ENCODE measurements at regions not wholly inside any gene's neighbourhood (a gene's known extent, or its start where the extent isn't known, plus 50 kb on each side); places are given as distances from the start of the nearest gene placed in this dataset.

DNA sequence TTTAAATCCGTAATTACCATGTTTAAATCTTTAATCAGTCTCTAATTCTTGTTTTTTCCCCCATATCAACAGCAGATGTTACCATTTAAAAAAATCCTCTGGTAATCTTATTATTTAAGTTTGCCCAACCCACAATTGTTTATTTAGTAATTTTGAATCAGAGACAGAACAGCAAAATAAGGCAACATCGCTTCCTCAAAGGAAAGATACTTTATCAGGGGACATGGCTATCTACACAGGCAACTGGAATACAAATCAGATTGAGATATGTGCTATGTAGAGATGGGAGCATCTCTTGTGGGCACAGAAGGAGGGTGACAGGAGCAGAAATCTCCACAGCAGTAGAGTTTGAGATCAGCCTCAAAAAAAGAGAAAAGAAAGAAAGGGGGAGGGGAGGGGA, 674.4 kb downstream of the SEMA5A start:
- Mint-ChIP-seq H3K36me3 (no peaks in the 10 kb centered on the region), H3K4me3 (no peak overlapping the region), H3K4me1 (no peaks in the 10 kb centered on the region), H3K9me3 (no peaks in the 10 kb centered on the region), H3K27me3 (ENCODE audit: low read depth) (peaks cover 58% of the 10 kb centered on the region), H3K27ac (no peak overlapping the region)
- TF ChIP-seq, protein P1, sequence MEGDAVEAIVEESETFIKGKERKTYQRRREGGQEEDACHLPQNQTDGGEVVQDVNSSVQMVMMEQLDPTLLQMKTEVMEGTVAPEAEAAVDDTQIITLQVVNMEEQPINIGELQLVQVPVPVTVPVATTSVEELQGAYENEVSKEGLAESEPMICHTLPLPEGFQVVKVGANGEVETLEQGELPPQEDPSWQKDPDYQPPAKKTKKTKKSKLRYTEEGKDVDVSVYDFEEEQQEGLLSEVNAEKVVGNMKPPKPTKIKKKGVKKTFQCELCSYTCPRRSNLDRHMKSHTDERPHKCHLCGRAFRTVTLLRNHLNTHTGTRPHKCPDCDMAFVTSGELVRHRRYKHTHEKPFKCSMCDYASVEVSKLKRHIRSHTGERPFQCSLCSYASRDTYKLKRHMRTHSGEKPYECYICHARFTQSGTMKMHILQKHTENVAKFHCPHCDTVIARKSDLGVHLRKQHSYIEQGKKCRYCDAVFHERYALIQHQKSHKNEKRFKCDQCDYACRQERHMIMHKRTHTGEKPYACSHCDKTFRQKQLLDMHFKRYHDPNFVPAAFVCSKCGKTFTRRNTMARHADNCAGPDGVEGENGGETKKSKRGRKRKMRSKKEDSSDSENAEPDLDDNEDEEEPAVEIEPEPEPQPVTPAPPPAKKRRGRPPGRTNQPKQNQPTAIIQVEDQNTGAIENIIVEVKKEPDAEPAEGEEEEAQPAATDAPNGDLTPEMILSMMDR (IDR thresholded peaks at IDR 0.05; ENCODE audit: unreplicated experiment) = no peak
- DNase-seq (ENCODE audit: low spot score in 2 of 2, unreplicated experiment in 2 of 2) = no peak

DNA sequence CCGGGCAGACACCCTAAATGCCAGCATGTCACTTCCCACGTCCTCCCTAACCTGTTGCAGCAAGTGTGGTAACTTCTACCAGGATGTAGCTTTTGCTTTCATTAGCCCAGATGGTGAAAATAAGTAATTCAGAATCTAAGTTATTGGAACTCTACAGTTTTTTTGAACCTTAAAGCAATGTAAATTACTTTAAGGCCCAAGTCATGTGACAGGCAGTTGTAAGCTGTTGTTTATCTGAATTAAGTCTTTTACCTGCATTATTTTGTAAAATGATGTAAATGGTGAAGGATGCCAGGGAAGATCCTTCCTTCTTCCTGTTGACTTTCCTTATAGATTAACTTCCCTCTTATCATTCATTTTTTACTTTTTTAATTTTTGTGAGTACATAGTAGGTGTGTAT, 670.2 kb downstream of the SEMA5A start:
- peaks cover 44% of the 10 kb centered on the region for H3K27me3 Mint-ChIP-seq (ENCODE audit: low read depth)

DNA sequence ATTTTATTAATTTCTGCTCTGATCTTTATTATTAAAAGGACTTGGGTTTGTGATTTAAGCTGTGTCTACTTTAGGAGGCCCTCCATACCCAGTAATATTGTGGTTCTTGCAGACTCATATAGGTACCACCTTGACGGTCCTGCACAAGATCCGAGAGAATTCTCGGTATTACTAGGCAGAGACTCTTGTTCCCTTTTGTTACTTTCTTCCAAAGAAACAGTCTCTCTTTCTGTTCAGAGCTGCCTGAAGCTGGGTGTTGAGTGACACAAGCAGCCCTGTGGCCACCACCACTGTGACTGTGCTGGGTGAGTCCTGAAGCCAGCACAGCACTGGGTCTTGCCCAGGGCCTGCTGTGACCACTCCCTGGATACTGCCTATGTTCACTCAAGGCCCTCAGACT, 666.6 kb downstream of the SEMA5A start:
- no peak for DNase-seq (ENCODE audit: low spot score in 2 of 2, unreplicated experiment in 2 of 2)
- Mint-ChIP-seq H3K27me3 (ENCODE audit: low read depth) (peaks cover 37% of the 10 kb centered on the region), H3K9me3 (peaks cover 8% of the 10 kb centered on the region), H3K36me3 (no peaks in the 10 kb centered on the region), H3K4me3 (no peak overlapping the region), H3K4me1 (no peaks in the 10 kb centered on the region), H3K27ac (no peak overlapping the region)
- TF ChIP-seq, protein P1 (IDR thresholded peaks at IDR 0.05; ENCODE audit: unreplicated experiment) = no peak

More for the DNA sequence above, 670.2 kb downstream of the SEMA5A start:
- TF ChIP-seq, protein P1 (IDR thresholded peaks at IDR 0.05; ENCODE audit: unreplicated experiment) = no peak
- H3K36me3 Mint-ChIP-seq = no peaks in the 10 kb centered on the region
- H3K4me1 Mint-ChIP-seq = no peaks in the 10 kb centered on the region
- H3K27ac Mint-ChIP-seq = no peak overlapping the region
- no peak overlapping the region for H3K4me3 Mint-ChIP-seq
- H3K9me3 Mint-ChIP-seq = peaks cover 8% of the 10 kb centered on the region
- no peak for DNase-seq (ENCODE audit: low spot score in 2 of 2, unreplicated experiment in 2 of 2)

DNA sequence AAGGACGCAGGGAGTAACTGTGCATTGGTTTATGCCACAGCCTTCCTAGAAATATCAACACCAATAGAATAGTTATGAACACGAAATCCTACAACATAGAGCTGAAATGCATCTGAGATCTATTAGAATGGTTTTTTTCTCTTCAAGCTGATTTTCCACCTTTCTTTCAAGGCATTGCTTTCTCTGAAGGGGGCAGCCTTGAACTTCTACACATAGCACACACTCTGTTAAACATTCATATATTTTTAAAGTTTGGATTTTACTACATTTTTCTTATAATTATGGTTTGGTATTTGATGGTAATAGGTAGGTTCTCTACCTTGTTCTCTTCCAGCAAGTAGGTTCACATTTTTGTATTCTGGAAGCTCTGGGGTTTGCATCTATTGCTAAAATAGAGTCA, 661.8 kb downstream of the SEMA5A start:
- Mint-ChIP-seq H3K4me1 (no peaks in the 10 kb centered on the region), H3K27me3 (ENCODE audit: low read depth) (peaks cover 26% of the 10 kb centered on the region), H3K27ac (no peak overlapping the region), H3K9me3 (peaks cover 8% of the 10 kb centered on the region), H3K4me3 (no peak overlapping the region), H3K36me3 (no peaks in the 10 kb centered on the region)
- DNase-seq (ENCODE audit: low spot score in 2 of 2, unreplicated experiment in 2 of 2) = no peak
- TF ChIP-seq, protein P1 (IDR thresholded peaks at IDR 0.05; ENCODE audit: unreplicated experiment) = no peak

DNA sequence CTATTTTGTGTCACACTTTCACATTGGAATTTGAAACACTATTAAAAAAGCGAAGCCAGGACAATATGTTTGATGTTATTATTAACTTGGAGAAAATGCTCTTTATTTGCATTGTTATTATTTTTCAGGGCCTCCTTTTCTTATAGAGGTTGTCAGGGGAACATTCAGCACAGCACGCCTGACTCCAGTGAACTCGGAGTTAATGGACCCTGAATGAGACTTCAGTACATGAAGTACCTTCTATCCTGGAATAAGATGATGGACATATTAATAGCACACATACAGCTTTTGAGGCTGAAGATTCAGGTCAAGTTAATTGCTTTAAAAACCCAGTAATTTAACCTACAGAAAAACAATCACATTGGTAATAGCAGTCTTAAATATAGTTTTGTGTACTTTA, 652.9 kb downstream of the SEMA5A start:
- H3K4me1 Mint-ChIP-seq = no peaks in the 10 kb centered on the region
- no peak overlapping the region for H3K27ac Mint-ChIP-seq
- TF ChIP-seq, protein P1 (IDR thresholded peaks at IDR 0.05; ENCODE audit: unreplicated experiment) = no peak
- peaks cover 5% of the 10 kb centered on the region for H3K9me3 Mint-ChIP-seq
- H3K4me3 Mint-ChIP-seq = no peak overlapping the region
- no peak for DNase-seq (ENCODE audit: low spot score in 2 of 2, unreplicated experiment in 2 of 2)
- H3K36me3 Mint-ChIP-seq = no peaks in the 10 kb centered on the region
- peaks cover 70% of the 10 kb centered on the region for H3K27me3 Mint-ChIP-seq (ENCODE audit: low read depth)

DNA sequence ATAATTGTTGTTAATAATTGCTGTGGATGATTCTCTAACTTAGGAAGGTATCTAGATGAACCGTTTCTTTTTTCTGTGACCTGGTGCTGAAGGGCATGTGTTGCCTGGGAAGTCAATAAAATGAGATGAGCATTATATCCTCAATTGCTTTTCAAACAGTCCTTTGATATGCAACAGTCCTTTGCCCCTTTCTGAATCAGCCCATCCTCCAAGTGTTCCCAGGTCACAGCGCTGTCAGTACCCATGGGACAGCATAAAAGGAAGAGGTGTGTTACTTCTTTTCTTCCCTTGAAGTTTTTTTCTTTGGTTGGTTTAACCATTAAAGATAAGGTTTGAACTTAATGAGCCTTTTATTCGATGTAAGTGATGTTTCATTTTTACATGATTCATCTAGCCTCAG, 651.8 kb downstream of the SEMA5A start:
- no peak overlapping the region for H3K4me3 Mint-ChIP-seq
- no peak overlapping the region for H3K27ac Mint-ChIP-seq
- H3K27me3 Mint-ChIP-seq (ENCODE audit: low read depth) = peaks cover 81% of the 10 kb centered on the region
- H3K9me3 Mint-ChIP-seq = peaks cover 5% of the 10 kb centered on the region
- no peaks in the 10 kb centered on the region for H3K36me3 Mint-ChIP-seq
- no peaks in the 10 kb centered on the region for H3K4me1 Mint-ChIP-seq
- no peak for DNase-seq (ENCODE audit: low spot score in 2 of 2, unreplicated experiment in 2 of 2)
- TF ChIP-seq, protein P1 (IDR thresholded peaks at IDR 0.05; ENCODE audit: unreplicated experiment) = no peak
